Suprapubic skin (tissue), 4 donors: ENCODE measurements at regions not wholly inside any gene's neighbourhood (a gene's known extent, or its start where the extent isn't known, plus 50 kb on each side); places are given as distances from the start of the nearest gene placed in this dataset.
A peak's percentile ranks its signal among the peaks of the same experiment; 100 is the strongest.

Experiments used
- DNase-seq, 2 donors: peaks; one replicate each; pipeline ENCODE4 v3.0.0-alpha.2; 2019; ENCODE audit warnings: low spot score in 2 of 2
- H3K27ac ChIP-seq: fragments of 200-600 bp; sonication (generic); one replicate; pipeline ENCODE4 v1.5.1; 2019
- H3K27me3 ChIP-seq: fragments of 200-600 bp; sonication (generic); one replicate; pipeline ENCODE4 v1.5.1; 2019
- H3K36me3 ChIP-seq: fragments of 200-600 bp; sonication (generic); one replicate; pipeline ENCODE4 v1.5.1; 2019
- H3K4me1 ChIP-seq: fragments of 200-600 bp; sonication (generic); one replicate; pipeline ENCODE4 v1.5.1; 2019
- H3K4me3 ChIP-seq: fragments of 200-600 bp; sonication (generic); one replicate; pipeline ENCODE4 v1.5.1; 2019; ENCODE audit warnings: mild to moderate bottlenecking
- H3K9me3 ChIP-seq: fragments of 200-600 bp; sonication (generic); one replicate; pipeline ENCODE4 v1.5.1; 2019
- EP300 ChIP-seq: sonication (generic); formaldehyde crosslinking; IDR thresholded peaks from one replicate; pipeline ENCODE4 v1.6.1; 2017; ENCODE audit warnings: antibody characterized with exemption
- POLR2A ChIP-seq, 2 donors: fragments of 450-650 bp; IDR thresholded peaks; one replicate each; pipeline ENCODE4 v1.6.1; 2017; ENCODE audit warnings: antibody characterized with exemption in 2 of 2, mild to moderate bottlenecking in 2 of 2, moderate library complexity in 2 of 2
- POLR2AphosphoS5 ChIP-seq, 3 donors: sonication (generic); formaldehyde crosslinking; IDR thresholded peaks; one replicate each; pipeline ENCODE4 v1.6.1; 2017; ENCODE audit warnings: antibody characterized with exemption in 3 of 3
- WGBS: methylation state at CpG from one replicate; pipeline ENCODE4 v1.1.5; 2018; 5-methylcytosine and 5-hydroxymethylcytosine counted together
- TF ChIP-seq, protein P1 (sequence below), 2 donors: fragments of 200-600 bp in 1 of 2; fragments of 450-650 bp in 1 of 2; sonication (generic) in 1 of 2; IDR thresholded peaks; one replicate each; pipeline ENCODE4 v1.5.1; 2016 to 2019; ENCODE audit warnings: antibody characterized with exemption in 2 of 2, mild to moderate bottlenecking in 1 of 2, moderate library complexity in 1 of 2

- WGBS = 74% methylated on average over 3 of the region's 3 CpGs
- no peaks in the 10 kb centered on the region for H3K9me3 ChIP-seq
- H3K36me3 ChIP-seq = no peaks in the 10 kb centered on the region
- no peak for DNase-seq
- H3K4me3 ChIP-seq = no peak overlapping the region
- no peak for TF ChIP-seq EP300
- no peak for TF ChIP-seq POLR2AphosphoS5 (IDR thresholded peaks at IDR 0.05)
- TF ChIP-seq POLR2A (IDR thresholded peaks at IDR 0.05) = no peak
- TF ChIP-seq, protein P1, sequence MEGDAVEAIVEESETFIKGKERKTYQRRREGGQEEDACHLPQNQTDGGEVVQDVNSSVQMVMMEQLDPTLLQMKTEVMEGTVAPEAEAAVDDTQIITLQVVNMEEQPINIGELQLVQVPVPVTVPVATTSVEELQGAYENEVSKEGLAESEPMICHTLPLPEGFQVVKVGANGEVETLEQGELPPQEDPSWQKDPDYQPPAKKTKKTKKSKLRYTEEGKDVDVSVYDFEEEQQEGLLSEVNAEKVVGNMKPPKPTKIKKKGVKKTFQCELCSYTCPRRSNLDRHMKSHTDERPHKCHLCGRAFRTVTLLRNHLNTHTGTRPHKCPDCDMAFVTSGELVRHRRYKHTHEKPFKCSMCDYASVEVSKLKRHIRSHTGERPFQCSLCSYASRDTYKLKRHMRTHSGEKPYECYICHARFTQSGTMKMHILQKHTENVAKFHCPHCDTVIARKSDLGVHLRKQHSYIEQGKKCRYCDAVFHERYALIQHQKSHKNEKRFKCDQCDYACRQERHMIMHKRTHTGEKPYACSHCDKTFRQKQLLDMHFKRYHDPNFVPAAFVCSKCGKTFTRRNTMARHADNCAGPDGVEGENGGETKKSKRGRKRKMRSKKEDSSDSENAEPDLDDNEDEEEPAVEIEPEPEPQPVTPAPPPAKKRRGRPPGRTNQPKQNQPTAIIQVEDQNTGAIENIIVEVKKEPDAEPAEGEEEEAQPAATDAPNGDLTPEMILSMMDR (IDR thresholded peaks at IDR 0.05) = no peak
- no peaks in the 10 kb centered on the region for H3K4me1 ChIP-seq
- no peaks in the 10 kb centered on the region for H3K27me3 ChIP-seq
- H3K27ac ChIP-seq = no peak overlapping the region
These were observed 194.3 kb upstream of the IGFBP3 start for GRCh38 chr7:46115410-46115809.

DNA sequence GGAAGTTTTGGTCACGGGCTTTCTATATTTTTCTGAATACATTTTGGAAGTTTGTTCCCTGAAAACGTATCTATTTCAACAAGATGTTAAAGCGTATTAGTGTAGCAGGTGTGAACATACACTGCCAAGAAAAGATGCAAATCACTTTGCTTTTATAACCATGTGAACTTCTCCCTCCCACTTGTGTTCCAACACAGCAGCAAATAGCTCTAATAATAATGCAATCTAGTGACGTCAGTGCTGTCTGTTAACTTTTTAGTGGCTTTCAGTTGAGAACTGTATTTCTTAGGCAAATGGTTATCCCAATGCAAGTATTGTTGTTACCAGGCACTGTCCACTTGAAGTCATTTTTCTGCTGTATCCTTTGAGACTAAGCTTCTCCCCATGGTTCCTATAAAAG is 188.4 kb upstream of the IGFBP3 start:
- TF ChIP-seq EP300 = no peak
- TF ChIP-seq, protein P1 (IDR thresholded peaks at IDR 0.05) = no peak
- TF ChIP-seq POLR2A (IDR thresholded peaks at IDR 0.05) = no peak
- no peak for TF ChIP-seq POLR2AphosphoS5 (IDR thresholded peaks at IDR 0.05)
- Histone ChIP-seq H3K4me3 (no peak overlapping the region), H3K4me1 (no peaks in the 10 kb centered on the region), H3K27me3 (no peaks in the 10 kb centered on the region), H3K27ac (no peak overlapping the region), H3K9me3 (no peaks in the 10 kb centered on the region), H3K36me3 (no peaks in the 10 kb centered on the region)
- no peak for DNase-seq
- 51% methylated on average over 4 of the region's 4 CpGs for WGBS

DNA sequence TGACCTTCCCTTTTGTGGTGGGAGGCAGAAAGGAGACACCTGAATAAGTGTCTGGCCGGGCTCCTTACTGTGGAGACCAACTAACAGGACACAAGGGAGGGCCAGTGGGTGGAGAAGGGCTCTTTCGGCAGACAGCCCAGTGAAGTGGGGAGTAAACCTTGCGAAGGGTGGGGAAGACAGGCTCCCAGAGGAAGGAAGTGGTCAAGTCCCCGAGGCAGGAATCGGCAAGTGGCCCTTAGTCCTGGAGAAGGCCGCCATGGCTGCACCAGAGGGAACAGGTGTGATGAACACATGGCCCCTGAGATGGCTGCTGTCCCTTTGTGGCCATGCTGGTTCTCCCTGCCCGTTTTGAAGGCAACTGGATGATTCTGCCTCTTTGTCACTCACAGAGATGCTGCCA is 187.2 kb upstream of the IGFBP3 start:
- no peaks in the 10 kb centered on the region for H3K27me3 ChIP-seq
- H3K4me1 ChIP-seq = no peaks in the 10 kb centered on the region
- TF ChIP-seq, protein P1 (IDR thresholded peaks at IDR 0.05) = no peak
- TF ChIP-seq EP300 = no peak
- no peak for TF ChIP-seq POLR2A (IDR thresholded peaks at IDR 0.05)
- no peak for TF ChIP-seq POLR2AphosphoS5 (IDR thresholded peaks at IDR 0.05)
- 87% methylated on average over 7 of the region's 7 CpGs for WGBS
- peak in 1 of 2 donors; percentile 57 for DNase-seq
- no peak overlapping the region for H3K27ac ChIP-seq
- no peak overlapping the region for H3K4me3 ChIP-seq
- no peaks in the 10 kb centered on the region for H3K36me3 ChIP-seq
- H3K9me3 ChIP-seq = no peaks in the 10 kb centered on the region

DNA sequence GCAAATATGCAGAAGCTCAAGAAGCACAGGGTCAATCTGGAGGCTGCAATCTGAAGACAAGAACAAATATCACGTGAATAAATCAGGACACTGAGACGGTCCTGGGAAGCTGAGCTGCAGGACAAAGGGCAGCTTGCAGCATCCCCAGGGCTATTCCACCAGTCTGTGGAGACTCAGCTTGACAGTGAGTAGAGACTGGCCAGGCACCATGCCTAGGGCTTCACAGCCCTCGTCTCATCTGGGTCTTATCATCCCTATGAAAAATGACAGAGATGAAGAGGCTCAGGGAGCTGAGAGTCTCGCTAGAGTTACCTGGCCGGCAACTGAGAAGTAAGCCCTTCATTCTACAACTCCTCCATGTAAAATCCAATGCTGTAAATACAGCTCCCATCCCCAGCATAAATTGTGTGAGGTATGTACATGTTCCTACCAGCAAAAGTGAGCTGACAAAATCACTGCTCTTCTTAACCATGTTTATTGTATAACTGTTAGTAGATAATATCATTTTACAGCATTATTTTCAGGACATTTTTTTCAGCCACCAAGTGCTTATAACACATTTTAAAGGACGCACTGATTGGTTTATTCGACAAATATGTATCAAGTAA is 186.6 kb upstream of the IGFBP3 start:
- Histone ChIP-seq H3K4me1 (no peaks in the 10 kb centered on the region), H3K9me3 (no peaks in the 10 kb centered on the region), H3K36me3 (no peaks in the 10 kb centered on the region), H3K27ac (no peak overlapping the region), H3K27me3 (no peaks in the 10 kb centered on the region), H3K4me3 (no peak overlapping the region)
- TF ChIP-seq EP300 (no peak), POLR2AphosphoS5 (IDR thresholded peaks at IDR 0.05) (no peak), POLR2A (IDR thresholded peaks at IDR 0.05) (no peak)
- TF ChIP-seq, protein P1 (IDR thresholded peaks at IDR 0.05) = no peak
- 76% methylated on average over 7 of the region's 7 CpGs for WGBS
- DNase-seq = no peak

- no peaks in the 10 kb centered on the region for H3K4me1 ChIP-seq
- no peak overlapping the region for H3K27ac ChIP-seq
- H3K4me3 ChIP-seq = no peak overlapping the region
- 92% methylated on average over 1 of the region's 1 CpG for WGBS
- DNase-seq = no peak
- no peaks in the 10 kb centered on the region for H3K36me3 ChIP-seq
- H3K9me3 ChIP-seq = no peaks in the 10 kb centered on the region
- H3K27me3 ChIP-seq = no peaks in the 10 kb centered on the region
- TF ChIP-seq POLR2AphosphoS5 (IDR thresholded peaks at IDR 0.05) = no peak
- TF ChIP-seq, protein P1 (IDR thresholded peaks at IDR 0.05) = no peak
- no peak for TF ChIP-seq POLR2A (IDR thresholded peaks at IDR 0.05)
- TF ChIP-seq EP300 = no peak
These were observed 179.4 kb upstream of the IGFBP3 start for GRCh38 chr7:46100521-46100920.
